Adrenal gland (tissue), 9 donors: ENCODE measurements at regions not wholly inside any gene's neighbourhood (a gene's known extent, or its start where the extent isn't known, plus 50 kb on each side); places are given as distances from the start of the nearest gene placed in this dataset.

Experiments
- DNase-seq, 7 donors: peaks; one replicate each; pipeline ENCODE4 v3.0.0-alpha.2; 2019 to 2020
- H3K27ac ChIP-seq, 5 donors: fragments of 200-600 bp; sonication (generic) in 4 of 5; 1 replicate in 3 of 5; 2 replicates in 2 of 5; pipeline versions ENCODE4 v1.5.1 to v1.8.0; 2016 to 2020; ENCODE audit warnings: mild to moderate bottlenecking in 1 of 5
- H3K27me3 ChIP-seq: fragments of 200-600 bp; 2 replicates; pipeline ENCODE4 v1.8.0; 2021
- H3K36me3 ChIP-seq, 2 donors: fragments of 200-600 bp; replicated peaks in 1 of 2; 1 replicate in 1 of 2; 2 replicates in 1 of 2; pipeline versions ENCODE4 v1.5.1 to v1.8.0; 2018 to 2022
- H3K4me1 ChIP-seq, 2 donors: fragments of 200-600 bp; replicated peaks in 1 of 2; 1 replicate in 1 of 2; 2 replicates in 1 of 2; pipeline versions ENCODE4 v1.5.1 to v1.8.0; 2018 to 2021
- H3K4me3 ChIP-seq, 4 donors: fragments of 200-600 bp; sonication (generic) in 3 of 4; one replicate each; pipeline ENCODE4 v1.5.1; 2016 to 2018
- H3K9me3 ChIP-seq, 3 donors: fragments of 200-600 bp; sonication (generic) in 1 of 3; replicated peaks in 1 of 3; 1 replicate in 2 of 3; 2 replicates in 1 of 3; pipeline versions ENCODE4 v1.5.1 to v1.8.0; 2016 to 2021
- POLR2A ChIP-seq, 2 donors: fragments of 450-650 bp; IDR thresholded peaks; one replicate each; pipeline ENCODE4 v1.6.1; 2017; ENCODE audit warnings: antibody characterized with exemption in 2 of 2, mild to moderate bottlenecking in 2 of 2, moderate library complexity in 1 of 2
- WGBS, 4 donors: extraction: QIAGEN DNeasy Blood & Tissue Kit in 2 of 4; methylation state at CpG; one replicate each; pipeline versions ENCODE4 v1.1.5 to v1.1.7; 2013 to 2017; 5-methylcytosine and 5-hydroxymethylcytosine counted together
- intact Hi-C, 2 donors: fragments of 100-400 bp; cut with DNase I; formaldehyde crosslinking; loops; one replicate each; pipeline versions ENCODE4 v1.14.1 to v1.15.0; 2022 to 2023
- TF ChIP-seq, protein P1 (sequence below), 6 experiments: fragments of 450-650 bp in 4 of 6; fragments of 200-600 bp in 2 of 6; sonication (generic) in 1 of 6; IDR thresholded peaks; 1 replicate in 5 of 6; 2 replicates in 1 of 6; pipeline versions ENCODE4 v1.5.1 to v1.8.0; 2016 to 2021; ENCODE audit warnings: antibody characterized with exemption in 6 of 6, mild to moderate bottlenecking in 2 of 6, moderate library complexity in 1 of 6
- donor health status: healthy with polysubstance abuse.
- donor health status: Bipolar disorder and iron deficiency.
- donor health status: DM: yes; HTN: yes; CAD: no.
- donor health status: DM: no; HTN: no; CAD: no.
- donor health status: DM: no; HTN: no; CAD: no.

GRCh38 chr2:151165105-151165684, 96.5 kb downstream of the RBM43 start:
- WGBS, 4 donors = 82 to 95% (median 91%) methylated on average over 5 of the region's 5 CpGs
- intact Hi-C loops = no loop called here

GRCh38 chr2:151161821-151162551, 99.7 kb downstream of the RBM43 start:
- no peak overlapping the region for H3K4me3 ChIP-seq
- H3K27me3 ChIP-seq = no peaks in the 10 kb centered on the region
- H3K36me3 ChIP-seq = no peaks in the 10 kb centered on the region
- H3K4me1 ChIP-seq = no peaks in the 10 kb centered on the region
- intact Hi-C loops = no loop called here
- DNase-seq = no peak
- no peak overlapping the region for H3K27ac ChIP-seq
- TF ChIP-seq POLR2A (IDR thresholded peaks at IDR 0.05) = no peak
- TF ChIP-seq, protein P1, sequence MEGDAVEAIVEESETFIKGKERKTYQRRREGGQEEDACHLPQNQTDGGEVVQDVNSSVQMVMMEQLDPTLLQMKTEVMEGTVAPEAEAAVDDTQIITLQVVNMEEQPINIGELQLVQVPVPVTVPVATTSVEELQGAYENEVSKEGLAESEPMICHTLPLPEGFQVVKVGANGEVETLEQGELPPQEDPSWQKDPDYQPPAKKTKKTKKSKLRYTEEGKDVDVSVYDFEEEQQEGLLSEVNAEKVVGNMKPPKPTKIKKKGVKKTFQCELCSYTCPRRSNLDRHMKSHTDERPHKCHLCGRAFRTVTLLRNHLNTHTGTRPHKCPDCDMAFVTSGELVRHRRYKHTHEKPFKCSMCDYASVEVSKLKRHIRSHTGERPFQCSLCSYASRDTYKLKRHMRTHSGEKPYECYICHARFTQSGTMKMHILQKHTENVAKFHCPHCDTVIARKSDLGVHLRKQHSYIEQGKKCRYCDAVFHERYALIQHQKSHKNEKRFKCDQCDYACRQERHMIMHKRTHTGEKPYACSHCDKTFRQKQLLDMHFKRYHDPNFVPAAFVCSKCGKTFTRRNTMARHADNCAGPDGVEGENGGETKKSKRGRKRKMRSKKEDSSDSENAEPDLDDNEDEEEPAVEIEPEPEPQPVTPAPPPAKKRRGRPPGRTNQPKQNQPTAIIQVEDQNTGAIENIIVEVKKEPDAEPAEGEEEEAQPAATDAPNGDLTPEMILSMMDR (IDR thresholded peaks at IDR 0.05) = peak in 3 of 6 experiments; percentile 7 to 17 (median 12)
- no peaks in the 10 kb centered on the region for H3K9me3 ChIP-seq
- WGBS, 4 donors = 60 to 71% (median 66%) methylated on average over 4 of the region's 4 CpGs

More at GRCh38 chr2:151165105-151165684, 96.5 kb downstream of the RBM43 start:
- DNase-seq = no peak
- TF ChIP-seq POLR2A (IDR thresholded peaks at IDR 0.05) = no peak
- TF ChIP-seq, protein P1 (IDR thresholded peaks at IDR 0.05) = no peak
- H3K4me3 ChIP-seq = no peak overlapping the region
- no peaks in the 10 kb centered on the region for H3K4me1 ChIP-seq
- no peaks in the 10 kb centered on the region for H3K36me3 ChIP-seq
- no peak overlapping the region for H3K27ac ChIP-seq
- no peaks in the 10 kb centered on the region for H3K27me3 ChIP-seq
- no peaks in the 10 kb centered on the region for H3K9me3 ChIP-seq

DNA sequence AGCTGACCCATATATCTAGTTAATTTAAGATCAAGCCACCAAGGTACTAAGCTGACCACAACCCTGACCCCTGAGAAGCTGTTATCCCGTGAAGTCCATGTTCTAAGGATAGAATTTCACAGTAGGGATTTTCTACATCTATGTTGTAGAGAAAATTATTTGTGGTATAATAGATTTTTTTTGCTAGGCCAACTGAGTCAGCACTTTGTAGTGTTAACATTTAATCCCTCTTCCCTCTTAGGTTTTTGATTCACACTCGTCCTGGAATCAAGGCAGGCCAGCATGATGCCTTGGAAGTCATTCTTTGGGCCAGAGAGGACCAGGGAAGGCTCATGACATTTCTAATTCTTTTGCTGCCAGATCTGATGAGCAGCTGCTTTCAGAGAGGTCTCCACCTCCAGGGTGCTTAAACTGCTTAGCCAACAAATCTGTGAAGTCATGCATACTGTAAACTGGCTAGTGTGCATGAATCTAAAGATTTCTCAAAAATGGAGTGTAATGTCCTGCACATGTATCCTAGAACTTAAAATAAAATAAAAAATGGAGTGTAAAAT, 102.5 kb downstream of the RBM43 start:
- no peaks in the 10 kb centered on the region for H3K36me3 ChIP-seq
- H3K9me3 ChIP-seq = no peaks in the 10 kb centered on the region
- no peaks in the 10 kb centered on the region for H3K4me1 ChIP-seq
- intact Hi-C loops = no loop called here
- WGBS, 4 donors = 60 to 68% (median 65%) methylated on average over 2 of the region's 2 CpGs
- no peak for TF ChIP-seq POLR2A (IDR thresholded peaks at IDR 0.05)
- TF ChIP-seq, protein P1 (IDR thresholded peaks at IDR 0.05) = no peak
- no peaks in the 10 kb centered on the region for H3K27me3 ChIP-seq
- no peak overlapping the region for H3K4me3 ChIP-seq
- no peak overlapping the region for H3K27ac ChIP-seq
- DNase-seq = no peak

DNA sequence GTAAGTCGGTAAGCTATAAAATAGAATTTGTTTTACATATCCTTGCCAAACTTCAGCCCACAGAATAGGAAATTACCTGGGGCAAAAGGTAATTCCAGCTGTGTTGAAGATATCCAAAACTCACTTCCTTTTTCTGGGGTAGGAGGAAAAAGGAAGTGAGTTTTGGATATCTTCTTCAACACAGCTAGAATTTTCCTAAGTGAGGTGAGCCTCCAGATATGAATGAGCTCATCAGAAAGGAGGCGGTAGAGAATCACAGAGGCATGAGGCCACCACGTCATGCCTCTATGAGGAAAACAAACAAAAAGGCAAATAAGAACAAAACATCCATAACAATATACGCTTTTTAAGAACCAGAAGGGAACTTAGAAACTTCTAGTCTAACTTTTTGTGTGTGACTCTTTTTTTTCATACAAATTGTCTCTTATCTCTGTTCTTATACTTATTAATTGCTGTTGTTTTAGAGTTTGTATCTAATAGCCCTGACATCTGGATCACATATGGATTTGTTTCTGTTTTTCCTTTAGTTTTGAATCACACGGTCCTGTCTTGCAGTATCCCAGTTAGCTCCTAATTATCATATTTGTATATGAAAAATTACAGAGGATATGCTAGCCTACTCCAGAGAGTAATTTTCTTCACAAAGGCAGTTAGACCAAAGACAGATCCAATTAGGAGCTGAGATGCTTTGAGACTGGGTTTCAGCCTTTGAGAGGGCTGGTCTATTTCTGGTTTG, 104.5 kb downstream of the RBM43 start:
- no peak overlapping the region for H3K4me3 ChIP-seq
- no peak for DNase-seq
- WGBS, 4 donors = 62 to 78% (median 72%) methylated on average over 5 of the region's 5 CpGs
- H3K4me1 ChIP-seq = no peaks in the 10 kb centered on the region
- H3K27me3 ChIP-seq = no peaks in the 10 kb centered on the region
- no peak overlapping the region for H3K27ac ChIP-seq
- intact Hi-C loops = no loop called here
- no peaks in the 10 kb centered on the region for H3K36me3 ChIP-seq
- H3K9me3 ChIP-seq = no peaks in the 10 kb centered on the region
- no peak for TF ChIP-seq POLR2A (IDR thresholded peaks at IDR 0.05)
- TF ChIP-seq, protein P1 (IDR thresholded peaks at IDR 0.05) = no peak
